Liver (tissue), 8 donors: ENCODE measurements at regions not wholly inside any gene's neighbourhood (a gene's known extent, or its start where the extent isn't known, plus 50 kb on each side); places are given as distances from the start of the nearest gene placed in this dataset.

Source experiments
- DNase-seq: peaks from one replicate; pipeline ENCODE4 v3.0.0-alpha.2; 2017; ENCODE audit warnings: low spot score
- H3K27ac ChIP-seq, 2 donors: one replicate each; pipeline ENCODE4 v1.7.0; 2013; ENCODE audit warnings: inconsistent platforms in 2 of 2, low read length in 2 of 2, control low read depth in 1 of 2, low read depth in 1 of 2, mild to moderate bottlenecking in 1 of 2
- H3K27me3 ChIP-seq, 4 donors: one replicate each; pipeline versions ENCODE4 v1.6.1 to v1.7.0; 2013; ENCODE audit warnings: low read length in 3 of 4, inconsistent platforms in 1 of 4, mild to moderate bottlenecking in 1 of 4, moderate library complexity in 1 of 4; ENCODE audit not compliant: control insufficient read depth in 4 of 4, insufficient read depth in 4 of 4
- H3K36me3 ChIP-seq, 4 donors: one replicate each; pipeline versions ENCODE4 v1.6.1 to v1.7.0; 2013; ENCODE audit warnings: low read length in 3 of 4, mild to moderate bottlenecking in 3 of 4, low read depth in 1 of 4, moderate library complexity in 1 of 4; ENCODE audit not compliant: control insufficient read depth in 4 of 4, insufficient read depth in 3 of 4
- H3K4me1 ChIP-seq, 4 donors: one replicate each; pipeline versions ENCODE4 v1.6.1 to v1.7.0; 2013; ENCODE audit warnings: low read length in 3 of 4, mild to moderate bottlenecking in 3 of 4, moderate library complexity in 1 of 4; ENCODE audit not compliant: control insufficient read depth in 4 of 4, insufficient read depth in 4 of 4
- H3K4me3 ChIP-seq, 3 donors: one replicate each; pipeline versions ENCODE4 v1.6.1 to v1.7.0; 2013; ENCODE audit warnings: low read length in 3 of 3, control low read depth in 1 of 3, low read depth in 1 of 3, mild to moderate bottlenecking in 1 of 3
- H3K9ac ChIP-seq, 2 donors: one replicate each; pipeline ENCODE4 v1.7.0; 2013; ENCODE audit warnings: low read length in 2 of 2, mild to moderate bottlenecking in 2 of 2, moderate library complexity in 2 of 2, control low read depth in 1 of 2, low read depth in 1 of 2
- H3K9me3 ChIP-seq, 4 donors: one replicate each; pipeline versions ENCODE4 v1.6.1 to v1.7.0; 2013; ENCODE audit warnings: low read length in 3 of 4; ENCODE audit not compliant: control insufficient read depth in 4 of 4
- EGR1 ChIP-seq, 2 donors: IDR thresholded peaks; 2 replicates each; pipeline ENCODE4 v1.6.1; 2016 to 2018; ENCODE audit warnings: antibody characterized with exemption in 2 of 2, low read depth in 2 of 2
- FOXA1 ChIP-seq: IDR thresholded peaks from 2 replicates; pipeline ENCODE4 v1.6.1; 2016; ENCODE audit warnings: antibody characterized with exemption
- FOXA2 ChIP-seq: IDR thresholded peaks from 2 replicates; pipeline ENCODE4 v1.6.1; 2016; ENCODE audit warnings: antibody characterized with exemption
- GABPA ChIP-seq, 2 donors: IDR thresholded peaks in 1 of 2; conservative IDR thresholded peaks in 1 of 2; 2 replicates each; pipeline ENCODE4 v1.6.1; 2016; ENCODE audit warnings: antibody characterized with exemption in 2 of 2, mild to moderate bottlenecking in 1 of 2, moderate library complexity in 1 of 2
- HNF4A ChIP-seq, 2 donors: conservative IDR thresholded peaks; 2 replicates each; pipeline ENCODE4 v1.6.1; 2016; ENCODE audit warnings: antibody characterized with exemption in 2 of 2, mild to moderate bottlenecking in 2 of 2
- HNF4G ChIP-seq: IDR thresholded peaks from 2 replicates; pipeline ENCODE4 v1.6.1; 2016; ENCODE audit warnings: antibody characterized with exemption
- JUND ChIP-seq, 2 donors: IDR thresholded peaks; 2 replicates each; pipeline ENCODE4 v1.6.1; 2016; ENCODE audit warnings: antibody characterized with exemption in 2 of 2
- NR2F2 ChIP-seq: IDR thresholded peaks from 2 replicates; pipeline ENCODE4 v1.6.1; 2016; ENCODE audit warnings: antibody characterized with exemption
- RAD21 ChIP-seq, 2 donors: IDR thresholded peaks; 2 replicates each; pipeline ENCODE4 v1.6.1; 2016; ENCODE audit warnings: antibody characterized with exemption in 2 of 2, mild to moderate bottlenecking in 2 of 2
- RXRA ChIP-seq, 2 donors: IDR thresholded peaks; 2 replicates each; pipeline ENCODE4 v1.6.1; 2017 to 2018; ENCODE audit warnings: antibody characterized with exemption in 2 of 2, mild to moderate bottlenecking in 1 of 2
- SP1 ChIP-seq: IDR thresholded peaks from 2 replicates; pipeline ENCODE4 v1.6.1; 2018; ENCODE audit warnings: antibody characterized with exemption, mild to moderate bottlenecking
- TAF1 ChIP-seq: conservative IDR thresholded peaks from 2 replicates; pipeline ENCODE4 v1.6.1; 2016; ENCODE audit warnings: antibody characterized with exemption, mild to moderate bottlenecking
- YY1 ChIP-seq: IDR thresholded peaks from 2 replicates; pipeline ENCODE4 v1.6.1; 2016; ENCODE audit warnings: antibody characterized with exemption, mild to moderate bottlenecking
- WGBS: extraction: QIAGEN DNeasy Blood & Tissue Kit; methylation state at CpG from one replicate; pipeline ENCODE4 v1.1.7; 2013; 5-methylcytosine and 5-hydroxymethylcytosine counted together
- TF ChIP-seq, protein P1 (sequence below): IDR thresholded peaks from 2 replicates; pipeline ENCODE4 v1.6.1; 2016; ENCODE audit warnings: antibody characterized with exemption, mild to moderate bottlenecking
- TF ChIP-seq, protein P2 (sequence below): IDR thresholded peaks from 2 replicates; pipeline ENCODE4 v1.6.1; 2016; ENCODE audit warnings: antibody characterized with exemption
- TF ChIP-seq, protein P3 (sequence below): fragments of 150-350 bp; IDR thresholded peaks from 2 replicates; pipeline ENCODE4 v1.5.1; 2017; ENCODE audit warnings: improper control_type of control experiment, low read depth, low read length; ENCODE audit not compliant: missing input control
- TF ChIP-seq, protein P4 (sequence below): IDR thresholded peaks from 2 replicates; pipeline ENCODE4 v1.6.1; 2016; ENCODE audit warnings: antibody characterized with exemption
- TF ChIP-seq, protein P5 (sequence below): IDR thresholded peaks from 2 replicates; pipeline ENCODE4 v1.6.1; 2016; ENCODE audit warnings: antibody characterized with exemption
- donor health status: healthy.
- donor health status: healthy.
- donor health status: healthy.
- donor health status: healthy.
- donor health status: healthy.

DNA sequence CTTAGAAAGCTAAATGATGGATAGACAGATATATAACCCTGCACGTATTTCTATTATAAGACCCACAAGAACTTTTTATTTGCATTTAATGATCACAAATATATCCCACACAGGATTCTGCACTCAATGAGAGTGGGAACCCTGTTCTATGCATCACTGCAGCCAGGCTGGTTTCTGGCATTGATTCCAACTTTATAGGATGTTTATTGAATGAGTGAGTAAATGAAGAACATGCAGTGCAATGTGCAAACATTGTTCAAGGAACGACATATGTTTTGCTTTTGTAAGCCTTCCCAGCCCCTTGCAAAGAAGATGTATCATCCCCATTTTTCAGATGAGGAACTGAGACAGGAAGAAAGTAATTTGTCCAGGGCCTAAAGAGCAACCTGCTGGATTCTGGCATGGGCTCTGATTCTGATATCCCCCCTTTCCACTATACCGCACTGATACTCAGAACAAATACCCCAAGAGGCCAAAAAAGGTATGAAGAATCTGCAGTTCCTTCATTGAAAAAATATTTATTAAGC, 246.3 kb downstream of the LACC1 start (continued):
- TF ChIP-seq, protein P1, sequence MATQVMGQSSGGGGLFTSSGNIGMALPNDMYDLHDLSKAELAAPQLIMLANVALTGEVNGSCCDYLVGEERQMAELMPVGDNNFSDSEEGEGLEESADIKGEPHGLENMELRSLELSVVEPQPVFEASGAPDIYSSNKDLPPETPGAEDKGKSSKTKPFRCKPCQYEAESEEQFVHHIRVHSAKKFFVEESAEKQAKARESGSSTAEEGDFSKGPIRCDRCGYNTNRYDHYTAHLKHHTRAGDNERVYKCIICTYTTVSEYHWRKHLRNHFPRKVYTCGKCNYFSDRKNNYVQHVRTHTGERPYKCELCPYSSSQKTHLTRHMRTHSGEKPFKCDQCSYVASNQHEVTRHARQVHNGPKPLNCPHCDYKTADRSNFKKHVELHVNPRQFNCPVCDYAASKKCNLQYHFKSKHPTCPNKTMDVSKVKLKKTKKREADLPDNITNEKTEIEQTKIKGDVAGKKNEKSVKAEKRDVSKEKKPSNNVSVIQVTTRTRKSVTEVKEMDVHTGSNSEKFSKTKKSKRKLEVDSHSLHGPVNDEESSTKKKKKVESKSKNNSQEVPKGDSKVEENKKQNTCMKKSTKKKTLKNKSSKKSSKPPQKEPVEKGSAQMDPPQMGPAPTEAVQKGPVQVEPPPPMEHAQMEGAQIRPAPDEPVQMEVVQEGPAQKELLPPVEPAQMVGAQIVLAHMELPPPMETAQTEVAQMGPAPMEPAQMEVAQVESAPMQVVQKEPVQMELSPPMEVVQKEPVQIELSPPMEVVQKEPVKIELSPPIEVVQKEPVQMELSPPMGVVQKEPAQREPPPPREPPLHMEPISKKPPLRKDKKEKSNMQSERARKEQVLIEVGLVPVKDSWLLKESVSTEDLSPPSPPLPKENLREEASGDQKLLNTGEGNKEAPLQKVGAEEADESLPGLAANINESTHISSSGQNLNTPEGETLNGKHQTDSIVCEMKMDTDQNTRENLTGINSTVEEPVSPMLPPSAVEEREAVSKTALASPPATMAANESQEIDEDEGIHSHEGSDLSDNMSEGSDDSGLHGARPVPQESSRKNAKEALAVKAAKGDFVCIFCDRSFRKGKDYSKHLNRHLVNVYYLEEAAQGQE: no peak
- TF ChIP-seq NR2F2: no peak
- TF ChIP-seq HNF4G: no peak
- TF ChIP-seq, protein P2, sequence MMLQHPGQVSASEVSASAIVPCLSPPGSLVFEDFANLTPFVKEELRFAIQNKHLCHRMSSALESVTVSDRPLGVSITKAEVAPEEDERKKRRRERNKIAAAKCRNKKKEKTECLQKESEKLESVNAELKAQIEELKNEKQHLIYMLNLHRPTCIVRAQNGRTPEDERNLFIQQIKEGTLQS: no peak
- TF ChIP-seq FOXA1: no peak
- no peak for TF ChIP-seq RXRA (IDR thresholded peaks at IDR 0.05)
- no peak for TF ChIP-seq RAD21 (IDR thresholded peaks at IDR 0.05)

DNA sequence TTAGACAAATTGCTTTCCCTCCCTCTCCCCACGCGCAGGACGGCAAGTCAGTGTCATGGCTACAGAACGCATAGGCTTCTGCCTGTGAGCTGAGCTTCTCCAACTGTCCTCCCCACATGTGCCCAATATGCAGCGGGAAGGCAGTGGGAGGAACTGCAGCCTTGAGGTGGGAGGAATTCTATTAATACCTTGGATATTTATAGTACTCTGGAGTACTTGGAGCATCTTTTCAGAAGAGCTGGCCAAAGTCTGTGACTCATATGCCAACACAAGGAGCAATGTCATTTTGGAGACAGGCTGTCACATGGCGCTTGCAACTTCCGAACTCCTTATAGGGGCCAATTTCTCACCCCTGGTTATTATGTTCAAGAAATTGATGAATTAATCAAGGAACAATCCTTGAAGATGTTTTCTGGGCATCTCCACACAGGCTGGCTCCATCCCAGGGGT, 245.0 kb upstream of the SERP2 start:
- H3K9ac ChIP-seq: no peak overlapping the region

DNA sequence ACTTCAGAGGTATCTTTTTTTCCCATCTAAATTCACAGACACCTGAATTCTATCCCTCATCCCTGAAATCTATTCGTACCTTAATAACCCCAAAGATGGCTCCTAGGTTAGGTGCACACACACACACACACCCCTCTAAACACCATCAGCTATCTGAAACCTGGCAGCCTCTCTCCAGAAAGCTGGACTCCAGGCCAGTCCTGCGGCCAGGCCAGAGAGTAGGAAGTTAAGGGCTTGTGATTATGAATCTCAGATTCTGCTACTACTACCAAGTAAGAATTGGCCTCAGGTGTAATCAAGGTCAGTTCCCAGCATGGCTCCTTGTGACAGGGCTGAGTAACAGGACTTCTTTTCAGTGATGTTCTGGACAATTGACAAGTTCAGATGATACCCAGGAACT, 244.2 kb upstream of the SERP2 start:
- DNase-seq: no peak
- H3K27ac ChIP-seq: no peak overlapping the region
- no peaks in the 10 kb centered on the region for H3K36me3 ChIP-seq
- no peak overlapping the region for H3K4me3 ChIP-seq
- H3K27me3 ChIP-seq: no peaks in the 10 kb centered on the region
- TF ChIP-seq HNF4A (conservative IDR thresholded peaks at IDR 0.05) (no peak), SP1 (no peak), NR2F2 (no peak), RXRA (IDR thresholded peaks at IDR 0.05) (no peak), GABPA (IDR thresholded peaks at IDR 0.05 in 1 of 2, conservative IDR thresholded peaks at IDR 0.05 in 1 of 2) (no peak), YY1 (no peak), EGR1 (IDR thresholded peaks at IDR 0.05; ENCODE audit: low read depth in 2 of 2) (no peak), FOXA1 (no peak), FOXA2 (no peak), JUND (IDR thresholded peaks at IDR 0.05) (no peak), RAD21 (IDR thresholded peaks at IDR 0.05) (no peak), TAF1 (no peak), HNF4G (no peak)
- TF ChIP-seq, protein P3, sequence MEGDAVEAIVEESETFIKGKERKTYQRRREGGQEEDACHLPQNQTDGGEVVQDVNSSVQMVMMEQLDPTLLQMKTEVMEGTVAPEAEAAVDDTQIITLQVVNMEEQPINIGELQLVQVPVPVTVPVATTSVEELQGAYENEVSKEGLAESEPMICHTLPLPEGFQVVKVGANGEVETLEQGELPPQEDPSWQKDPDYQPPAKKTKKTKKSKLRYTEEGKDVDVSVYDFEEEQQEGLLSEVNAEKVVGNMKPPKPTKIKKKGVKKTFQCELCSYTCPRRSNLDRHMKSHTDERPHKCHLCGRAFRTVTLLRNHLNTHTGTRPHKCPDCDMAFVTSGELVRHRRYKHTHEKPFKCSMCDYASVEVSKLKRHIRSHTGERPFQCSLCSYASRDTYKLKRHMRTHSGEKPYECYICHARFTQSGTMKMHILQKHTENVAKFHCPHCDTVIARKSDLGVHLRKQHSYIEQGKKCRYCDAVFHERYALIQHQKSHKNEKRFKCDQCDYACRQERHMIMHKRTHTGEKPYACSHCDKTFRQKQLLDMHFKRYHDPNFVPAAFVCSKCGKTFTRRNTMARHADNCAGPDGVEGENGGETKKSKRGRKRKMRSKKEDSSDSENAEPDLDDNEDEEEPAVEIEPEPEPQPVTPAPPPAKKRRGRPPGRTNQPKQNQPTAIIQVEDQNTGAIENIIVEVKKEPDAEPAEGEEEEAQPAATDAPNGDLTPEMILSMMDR: no peak
- TF ChIP-seq, protein P4, sequence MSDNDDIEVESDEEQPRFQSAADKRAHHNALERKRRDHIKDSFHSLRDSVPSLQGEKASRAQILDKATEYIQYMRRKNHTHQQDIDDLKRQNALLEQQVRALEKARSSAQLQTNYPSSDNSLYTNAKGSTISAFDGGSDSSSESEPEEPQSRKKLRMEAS: no peak
- TF ChIP-seq, protein P1: no peak
- TF ChIP-seq, protein P2: no peak
- TF ChIP-seq, protein P5, sequence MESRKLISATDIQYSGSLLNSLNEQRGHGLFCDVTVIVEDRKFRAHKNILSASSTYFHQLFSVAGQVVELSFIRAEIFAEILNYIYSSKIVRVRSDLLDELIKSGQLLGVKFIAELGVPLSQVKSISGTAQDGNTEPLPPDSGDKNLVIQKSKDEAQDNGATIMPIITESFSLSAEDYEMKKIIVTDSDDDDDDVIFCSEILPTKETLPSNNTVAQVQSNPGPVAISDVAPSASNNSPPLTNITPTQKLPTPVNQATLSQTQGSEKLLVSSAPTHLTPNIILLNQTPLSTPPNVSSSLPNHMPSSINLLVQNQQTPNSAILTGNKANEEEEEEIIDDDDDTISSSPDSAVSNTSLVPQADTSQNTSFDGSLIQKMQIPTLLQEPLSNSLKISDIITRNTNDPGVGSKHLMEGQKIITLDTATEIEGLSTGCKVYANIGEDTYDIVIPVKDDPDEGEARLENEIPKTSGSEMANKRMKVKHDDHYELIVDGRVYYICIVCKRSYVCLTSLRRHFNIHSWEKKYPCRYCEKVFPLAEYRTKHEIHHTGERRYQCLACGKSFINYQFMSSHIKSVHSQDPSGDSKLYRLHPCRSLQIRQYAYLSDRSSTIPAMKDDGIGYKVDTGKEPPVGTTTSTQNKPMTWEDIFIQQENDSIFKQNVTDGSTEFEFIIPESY: no peak
- no peaks in the 10 kb centered on the region for H3K4me1 ChIP-seq
- WGBS: 94% methylated on average over 2 of the region's 2 CpGs
- H3K9me3 ChIP-seq: no peaks in the 10 kb centered on the region
- no peak overlapping the region for H3K9ac ChIP-seq

More for the DNA sequence above, 245.0 kb upstream of the SERP2 start:
- Histone ChIP-seq H3K4me1 (no peaks in the 10 kb centered on the region), H3K36me3 (no peaks in the 10 kb centered on the region), H3K4me3 (no peak overlapping the region), H3K27ac (no peak overlapping the region), H3K27me3 (no peaks in the 10 kb centered on the region), H3K9me3 (no peaks in the 10 kb centered on the region)
- no peak for DNase-seq
- WGBS: 91% methylated on average over 7 of the region's 7 CpGs
- TF ChIP-seq FOXA1 (no peak), HNF4A (conservative IDR thresholded peaks at IDR 0.05) (no peak), SP1 (no peak), HNF4G (no peak), FOXA2 (no peak), RAD21 (IDR thresholded peaks at IDR 0.05) (no peak), YY1 (no peak)
